Epidermal melanocyte (primary cell): ENCODE measurements at regions not wholly inside any gene's neighbourhood (a gene's known extent, or its start where the extent isn't known, plus 50 kb on each side); places are given as distances from the start of the nearest gene placed in this dataset.

Experiments
- DNase-seq: peaks from one replicate; pipeline ENCODE4 v3.0.0; 2011; ENCODE audit warnings: low spot score; ENCODE audit not compliant: insufficient read length

DNA sequence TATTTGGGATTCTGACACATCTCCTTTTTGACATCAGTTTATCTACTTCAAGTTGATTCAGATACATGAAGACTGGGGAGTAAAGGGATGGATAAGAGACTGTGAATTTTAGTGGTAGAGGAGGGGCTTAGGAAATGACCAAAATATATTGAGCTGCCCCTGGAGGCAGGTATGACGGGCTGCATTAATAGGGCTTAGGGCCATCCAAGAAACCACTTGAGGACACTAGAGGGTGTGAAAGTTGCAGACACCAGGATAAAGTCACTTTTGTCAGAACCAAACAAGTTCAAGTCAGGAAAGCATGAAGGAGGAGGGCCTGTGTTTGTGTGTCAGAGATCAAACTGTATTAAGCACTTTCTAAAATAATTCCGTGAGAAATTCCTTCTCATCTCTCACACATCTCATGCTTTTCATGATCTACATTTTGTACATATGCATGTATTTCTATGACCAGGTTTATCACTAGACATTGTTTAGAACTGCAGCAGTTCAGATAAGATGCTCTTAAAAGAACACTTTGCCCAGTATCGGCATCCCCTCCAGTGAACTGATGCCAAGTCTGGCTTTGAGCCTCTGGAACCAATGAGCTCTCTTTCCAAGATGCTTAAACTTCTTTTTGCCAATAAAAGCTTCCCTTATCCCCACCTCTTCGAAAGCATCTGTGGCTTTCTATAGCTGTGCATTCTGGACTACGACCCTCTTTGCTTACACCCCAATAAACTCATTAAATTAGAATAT, 136.9 kb downstream of the SLC38A1 start:
- DNase-seq = no peak

DNA sequence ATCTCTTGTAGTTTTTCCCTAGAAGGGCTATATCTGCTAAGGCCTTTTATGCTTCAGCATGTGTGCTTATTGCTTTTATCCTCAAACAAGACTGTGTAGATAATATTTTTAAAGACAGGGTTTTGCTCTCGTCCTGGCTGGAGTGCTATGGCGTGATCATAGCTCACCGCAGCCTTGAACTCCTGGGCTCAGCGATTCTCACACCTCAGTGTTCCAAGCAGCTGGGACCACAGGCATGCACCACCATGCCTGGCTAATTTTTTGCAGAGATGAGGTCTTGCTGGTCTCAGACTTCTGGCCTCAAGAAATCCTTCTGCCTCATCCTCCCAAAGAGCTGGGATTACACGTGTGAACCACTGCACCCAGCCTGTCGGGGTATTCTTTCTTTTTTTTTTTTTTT, 137.3 kb upstream of the SCAF11 start:
- DNase-seq = no peak

DNA sequence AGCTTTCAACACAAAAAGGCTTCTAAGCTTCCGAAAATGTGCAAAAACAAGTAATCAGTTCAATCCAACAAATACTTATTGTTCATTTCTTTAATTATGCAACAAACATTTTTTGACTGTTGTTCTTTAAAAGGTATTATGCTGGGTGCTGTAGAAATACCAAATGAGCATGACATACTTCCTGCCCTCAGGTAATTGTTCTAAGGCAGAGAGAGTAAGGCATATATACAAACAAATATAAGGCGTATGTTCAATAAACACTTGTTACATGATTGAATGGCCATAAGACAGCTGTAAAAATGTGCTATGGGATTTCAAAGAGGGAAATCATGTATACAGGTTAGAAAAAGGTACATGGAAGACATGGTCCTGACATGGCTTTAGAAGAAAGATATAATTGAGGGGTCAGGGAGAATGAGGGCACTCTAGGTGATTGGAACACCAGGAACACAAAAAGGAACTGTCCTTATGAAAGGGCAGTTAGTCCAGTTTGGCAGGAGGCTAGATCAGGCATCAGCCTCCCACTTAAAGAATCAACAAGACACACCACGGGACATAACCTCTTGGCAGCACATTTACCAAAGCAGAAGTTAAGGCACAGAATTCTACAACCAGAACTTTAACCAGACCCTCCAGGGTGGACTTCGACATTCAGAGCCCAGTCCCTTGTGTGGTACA, 135.8 kb upstream of the SCAF11 start:
- no peak for DNase-seq

DNA sequence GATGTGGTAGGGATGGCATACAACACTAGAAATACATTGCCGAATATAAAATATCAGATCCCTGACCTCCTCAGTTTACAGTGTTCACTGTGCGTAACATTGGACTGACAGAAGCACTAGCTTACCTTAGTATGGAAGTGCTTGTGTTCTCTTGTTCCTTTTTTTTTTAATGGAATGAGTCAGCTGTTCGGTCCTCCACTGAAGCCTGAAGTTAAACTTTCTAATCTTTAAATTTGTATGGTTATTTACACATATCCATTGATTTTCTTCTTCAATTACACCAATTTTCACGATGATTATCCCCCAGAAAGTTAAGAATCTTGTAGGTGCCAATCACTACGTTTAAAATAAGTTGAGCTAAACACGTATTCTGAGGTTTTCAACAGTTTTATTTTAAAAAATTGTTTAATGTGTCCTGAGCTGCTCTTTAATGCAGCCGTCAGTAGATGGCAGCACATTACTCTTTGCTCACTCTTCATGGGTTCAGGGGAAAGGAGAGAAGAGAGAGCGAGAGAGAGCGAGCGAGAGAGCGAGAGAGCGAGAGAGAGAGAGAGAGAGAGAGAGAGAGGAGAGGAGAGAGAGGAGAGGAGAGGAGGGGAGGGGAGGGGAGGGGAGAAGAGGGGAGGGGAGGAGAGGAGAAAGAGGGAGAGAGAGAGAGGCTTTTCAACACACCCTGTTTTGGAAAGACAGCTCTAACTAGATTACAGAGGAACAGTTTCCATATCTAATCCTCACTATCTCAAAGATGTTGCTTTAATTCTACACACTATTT, 134.7 kb upstream of the SCAF11 start:
- DNase-seq = peak; percentile 54

DNA sequence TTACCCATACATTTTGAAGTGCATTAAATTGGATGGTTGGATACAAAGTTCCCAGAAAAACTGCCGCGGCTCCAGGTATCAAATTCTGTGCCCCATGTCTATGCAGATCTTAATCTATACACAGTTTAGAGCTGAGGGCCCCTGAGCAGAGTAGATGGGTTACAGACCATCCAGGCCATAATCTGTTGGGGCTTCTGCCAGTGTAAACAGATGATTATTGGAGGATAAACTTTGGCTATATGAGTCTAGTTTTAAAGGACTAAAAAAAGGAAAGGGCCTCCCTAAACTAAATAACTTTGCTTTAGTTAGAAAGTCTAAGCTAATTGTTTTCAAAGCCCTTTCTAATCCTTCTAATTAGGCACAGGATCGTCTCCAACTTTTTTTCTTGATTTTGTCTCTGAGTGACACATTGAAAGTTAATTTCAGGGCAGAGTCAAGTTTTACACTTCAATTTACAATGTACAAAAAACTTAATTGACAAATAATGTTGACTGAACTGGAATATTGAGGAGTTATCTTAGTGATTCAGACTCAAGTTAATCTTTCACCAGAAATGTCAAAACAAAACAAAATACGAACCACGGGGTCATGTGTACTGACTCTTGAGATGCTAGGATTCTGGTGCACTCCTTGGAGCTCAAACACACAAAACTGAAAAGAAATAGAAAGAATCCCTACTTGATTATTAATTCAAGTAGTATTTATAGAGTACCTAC, 133.9 kb upstream of the SCAF11 start:
- no peak for DNase-seq

DNA sequence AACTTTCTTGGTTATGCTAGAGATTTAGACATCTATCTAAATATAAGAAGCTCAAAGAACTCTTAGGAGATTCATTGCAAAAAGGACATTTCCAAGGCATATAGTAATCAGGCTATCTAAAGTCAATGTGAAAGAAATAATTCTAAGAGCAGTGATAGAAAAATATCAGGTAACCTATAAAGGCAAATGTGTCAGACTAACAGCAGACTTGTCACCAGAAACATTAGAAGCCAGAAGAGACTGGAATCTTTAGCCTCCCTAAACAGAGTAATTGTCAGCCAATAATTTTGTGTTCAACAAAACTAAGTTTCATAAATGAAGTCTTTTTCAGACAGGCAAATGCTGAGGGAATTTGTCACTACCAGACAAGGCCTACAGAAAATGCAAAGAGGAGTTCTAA, 122.0 kb upstream of the SCAF11 start:
- DNase-seq = no peak

DNA sequence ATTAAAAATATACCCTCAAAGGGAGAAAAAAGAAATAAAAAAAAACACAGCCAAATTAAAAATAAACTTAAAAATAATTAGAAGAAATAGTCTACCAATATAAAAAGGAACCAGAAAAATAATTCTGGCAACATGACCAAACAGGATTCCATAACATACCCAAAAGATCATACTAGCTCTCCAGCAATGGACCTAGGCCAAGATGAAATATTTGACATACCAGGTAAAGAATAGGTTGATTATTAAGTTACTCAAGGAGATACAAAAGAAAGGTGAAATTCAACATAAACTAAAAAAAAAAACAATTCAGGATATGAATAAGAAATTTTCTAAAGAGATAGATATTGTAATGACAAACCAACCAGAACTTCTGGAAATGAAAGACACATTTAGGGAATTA, 121.3 kb upstream of the SCAF11 start:
- DNase-seq = no peak

DNA sequence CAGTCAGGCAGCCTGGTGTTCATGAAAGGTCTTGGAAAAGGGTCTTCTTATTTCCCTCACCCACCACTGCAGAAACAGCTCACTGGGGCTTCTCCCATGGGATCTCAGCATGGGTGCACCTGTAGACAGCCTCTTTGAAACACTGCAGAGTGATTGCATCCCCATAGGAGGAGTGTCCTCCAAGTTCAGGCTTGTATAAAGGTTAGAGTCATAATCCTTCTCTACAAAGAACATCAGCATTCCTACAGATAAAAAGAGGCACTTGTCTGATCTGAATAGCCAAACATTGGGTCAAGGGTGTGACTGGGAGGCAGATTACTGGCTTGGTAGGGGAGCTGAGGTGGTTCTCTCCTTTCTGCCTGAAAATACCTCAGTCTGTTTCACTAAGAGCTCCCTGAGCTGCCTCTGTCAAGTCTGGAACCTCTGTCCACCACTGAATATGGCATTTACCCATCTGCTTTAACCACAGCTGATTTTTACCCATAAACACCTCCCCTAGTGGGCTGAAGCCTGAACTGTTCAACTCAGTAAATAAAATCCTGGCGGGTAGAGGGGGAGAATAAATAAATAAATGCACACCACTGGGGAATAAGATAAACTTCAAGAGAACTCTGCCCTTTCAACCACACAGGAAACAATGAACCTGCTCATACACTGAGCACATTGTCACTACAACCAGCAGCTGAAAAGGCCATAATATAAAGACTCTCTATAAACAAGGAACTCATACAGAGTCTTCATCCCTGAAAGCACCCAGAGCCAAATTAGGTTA, 120.7 kb upstream of the SCAF11 start:
- no peak for DNase-seq

DNA sequence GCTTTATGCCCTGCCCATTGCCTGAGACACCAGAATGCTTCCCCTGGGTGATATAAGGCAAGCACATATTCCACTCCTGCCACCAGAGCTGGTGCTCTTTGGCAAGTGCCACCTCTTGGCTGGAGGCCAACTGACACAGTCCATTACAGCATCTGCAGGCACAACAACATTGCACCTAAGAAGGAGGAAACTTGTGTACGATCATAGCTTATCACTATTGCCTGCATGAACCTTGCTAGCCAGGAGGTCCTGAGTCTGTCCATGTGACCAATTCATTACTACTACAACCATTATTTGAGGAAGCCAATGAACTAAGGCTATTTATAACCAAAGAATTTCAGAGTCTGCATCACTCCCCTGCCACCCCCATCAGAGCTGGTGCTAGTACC, 119.8 kb upstream of the SCAF11 start:
- DNase-seq = no peak

DNA sequence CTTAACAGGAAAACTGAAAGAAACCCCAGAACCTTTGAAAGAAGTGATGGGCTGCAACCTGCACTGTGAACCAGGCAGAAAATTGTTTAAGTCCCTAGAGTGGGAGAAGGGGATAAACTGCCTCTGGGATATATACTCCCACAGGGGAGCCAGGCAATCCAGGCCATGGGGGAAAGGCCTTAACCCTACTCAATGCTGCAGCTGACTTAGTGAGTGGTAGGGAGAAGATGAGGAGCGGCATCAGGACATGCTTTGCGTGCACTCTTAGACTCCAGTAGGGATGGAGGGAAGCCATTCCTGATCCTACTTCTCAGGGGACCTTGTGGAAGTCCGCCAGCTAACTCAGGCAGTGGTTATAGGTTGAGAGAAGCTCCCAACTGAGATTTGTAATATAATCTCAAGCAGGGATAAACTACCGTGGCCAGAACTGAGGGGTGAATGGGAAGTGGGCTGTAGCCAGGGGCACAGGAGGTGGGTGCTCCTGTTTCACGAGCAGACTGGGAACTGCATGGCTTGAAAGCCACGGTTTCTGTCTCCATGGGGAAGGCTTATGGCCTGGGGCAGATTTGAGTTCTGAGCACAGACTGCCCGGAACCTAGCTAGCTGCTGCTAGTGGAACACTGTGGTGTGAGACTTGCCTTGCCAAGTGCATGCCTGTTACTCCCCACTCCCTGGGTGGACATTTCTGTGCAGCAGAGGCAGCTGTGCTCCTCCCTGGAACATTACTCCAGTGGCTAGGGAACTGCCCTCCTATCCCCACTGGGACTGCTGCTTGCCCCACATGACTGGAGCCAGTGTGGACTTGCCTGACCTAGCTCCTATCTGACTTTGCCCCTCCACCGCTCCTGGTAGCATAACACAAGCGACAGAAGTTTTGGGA, 119.2 kb upstream of the SCAF11 start:
- no peak for DNase-seq

DNA sequence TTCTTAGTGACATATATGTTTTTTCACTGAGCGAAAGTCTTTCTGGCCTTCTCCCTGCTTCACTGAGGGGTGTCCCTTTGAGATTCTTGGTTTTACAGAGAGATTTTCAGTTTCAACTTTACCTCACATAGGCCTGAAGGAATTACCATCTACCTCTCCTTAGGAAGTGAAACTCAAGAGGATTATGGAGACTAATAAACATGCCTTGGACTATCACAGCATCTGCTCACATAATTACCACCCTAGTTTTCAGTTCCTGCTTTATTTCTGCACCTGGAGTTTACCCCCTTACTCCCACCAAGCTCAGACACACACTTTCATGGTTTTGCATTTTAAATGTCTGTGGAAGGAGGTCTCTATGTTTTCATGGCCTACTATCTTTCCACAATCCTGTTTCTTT, 118.3 kb upstream of the SCAF11 start:
- no peak for DNase-seq

DNA sequence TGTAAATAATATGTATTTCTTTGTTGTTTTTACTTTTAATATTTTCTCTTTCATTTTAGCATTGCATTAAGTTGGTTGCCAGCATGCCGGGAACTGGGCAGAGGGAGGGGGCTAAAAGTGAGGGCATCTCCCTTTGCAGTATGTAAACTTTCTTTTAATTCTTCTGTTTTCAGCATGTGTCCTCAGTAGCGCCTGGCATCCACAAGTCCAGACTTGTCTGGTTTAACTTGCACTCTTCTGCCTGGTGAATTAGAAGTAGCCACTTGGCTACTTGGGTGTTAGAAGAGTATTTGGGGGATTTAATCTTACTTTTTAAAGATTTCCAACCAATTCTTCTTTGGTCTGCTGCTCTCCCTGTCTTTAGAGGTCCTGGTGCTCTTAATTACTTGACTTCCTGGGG, 117.2 kb upstream of the SCAF11 start:
- no peak for DNase-seq

DNA sequence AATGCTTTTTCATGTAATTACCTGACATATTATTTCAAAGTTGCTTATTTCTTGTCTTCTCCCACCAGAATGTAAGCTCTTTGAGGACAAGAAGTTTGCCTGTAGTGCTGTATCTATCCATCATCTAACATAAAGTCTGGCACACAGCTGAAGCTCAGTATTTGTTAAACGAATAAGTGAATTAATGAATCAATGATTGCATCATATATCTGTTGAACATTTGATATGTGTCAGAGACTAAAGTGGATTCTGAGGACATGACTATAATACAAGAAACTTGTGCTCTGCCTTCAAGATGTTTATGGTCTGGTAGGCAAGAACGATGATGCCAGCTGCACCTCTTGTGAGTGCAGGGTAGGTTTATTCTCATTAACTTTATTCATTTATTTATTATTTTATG, 115.4 kb upstream of the SCAF11 start:
- DNase-seq = no peak

DNA sequence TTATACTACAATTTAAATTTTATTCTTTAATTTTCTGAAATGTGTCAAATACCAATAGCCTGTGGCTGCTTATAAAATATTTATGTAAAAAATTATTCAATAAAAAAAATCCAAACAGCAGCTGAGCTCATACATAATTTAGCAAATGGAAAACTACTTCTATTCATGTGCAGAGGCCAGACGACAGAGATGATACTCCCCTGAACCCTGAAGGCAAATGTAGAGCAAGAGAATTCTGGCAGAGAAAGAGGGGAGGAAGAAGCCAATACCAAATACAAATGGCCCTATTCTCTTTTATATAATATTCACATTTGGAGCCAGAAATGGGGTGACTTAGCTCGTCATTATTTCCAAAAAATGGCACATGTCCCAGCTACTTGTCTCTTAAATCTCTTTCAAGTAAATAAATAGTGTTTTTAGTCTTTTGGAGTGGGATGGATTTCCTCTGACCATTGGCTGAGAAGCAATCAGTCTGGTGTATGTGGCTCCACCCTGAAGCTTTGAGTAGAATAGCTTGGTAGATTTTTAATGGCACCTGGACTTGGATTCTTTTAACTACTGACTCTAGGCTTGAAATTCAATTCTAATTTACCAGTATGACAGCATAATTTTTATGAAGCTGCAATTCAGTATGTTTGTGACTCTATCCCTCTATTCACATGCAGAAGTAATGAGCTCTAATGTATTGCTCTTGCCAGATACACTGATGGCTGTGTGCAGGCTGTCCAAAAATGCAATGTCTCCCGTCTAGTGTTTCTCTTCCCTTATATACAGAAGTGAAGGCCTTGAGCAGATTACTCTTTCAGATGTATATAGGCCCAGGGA, 113.4 kb upstream of the SCAF11 start:
- no peak for DNase-seq

DNA sequence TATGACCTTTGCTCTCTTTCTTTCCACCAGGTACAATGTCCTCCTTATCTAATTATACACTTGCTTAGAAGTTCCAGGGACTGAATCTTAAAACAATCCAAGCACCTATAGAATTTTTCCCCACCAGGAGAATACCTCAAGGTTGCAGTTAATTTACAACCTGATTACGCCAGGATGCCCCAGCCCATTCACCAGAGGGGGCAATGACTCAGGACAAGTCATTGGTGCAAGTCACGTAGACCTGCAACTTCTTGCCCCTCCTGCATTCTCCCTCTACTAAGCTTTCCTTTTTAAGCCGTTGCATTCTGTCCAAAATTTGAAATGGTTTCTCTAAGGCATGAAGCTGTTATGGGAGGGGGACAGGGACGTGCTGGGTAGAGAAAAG, 111.1 kb upstream of the SCAF11 start:
- no peak for DNase-seq

DNA sequence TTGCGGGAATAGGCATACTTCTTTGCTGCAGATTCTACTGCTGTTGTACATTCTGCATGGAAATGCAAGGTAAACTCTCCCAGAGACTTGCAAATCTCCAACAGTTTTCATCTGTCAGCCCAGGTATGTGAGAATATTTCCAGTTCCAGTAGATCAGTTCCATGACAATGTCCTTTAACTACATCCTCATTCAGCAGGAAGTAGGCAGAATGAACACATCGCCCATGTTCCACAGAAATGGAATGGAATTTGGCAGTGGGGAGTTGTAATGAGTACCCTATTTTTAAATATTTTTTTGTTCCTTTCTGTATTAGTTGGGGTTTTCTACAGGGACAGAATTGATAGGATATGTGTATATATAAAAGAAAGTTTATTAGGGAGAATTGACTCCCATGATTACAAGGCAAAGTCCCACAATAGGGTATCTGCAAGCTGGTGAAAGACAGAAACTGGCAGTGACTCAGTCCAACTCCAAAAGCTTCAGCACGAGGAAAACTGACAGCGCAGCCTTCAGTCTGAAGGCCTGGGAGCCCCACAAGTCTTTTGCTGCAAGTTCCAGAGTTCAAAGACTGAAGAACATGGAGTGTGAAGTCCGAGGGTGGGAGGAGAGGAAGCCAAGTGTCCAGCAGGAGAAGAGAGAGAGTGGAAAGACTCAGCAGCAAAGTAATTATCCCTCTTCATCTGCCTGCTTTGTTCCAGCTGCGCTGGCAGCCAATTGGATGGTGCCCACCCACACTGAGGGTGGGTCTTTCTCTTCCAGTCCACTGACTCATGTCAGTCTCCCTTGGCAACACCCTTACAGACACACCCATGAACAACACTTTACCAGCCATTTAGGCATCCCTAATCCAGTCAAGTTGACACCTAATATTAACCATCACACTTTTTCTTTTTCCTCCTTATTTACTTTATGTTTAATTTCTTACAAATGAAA, 110.4 kb upstream of the SCAF11 start:
- no peak for DNase-seq

DNA sequence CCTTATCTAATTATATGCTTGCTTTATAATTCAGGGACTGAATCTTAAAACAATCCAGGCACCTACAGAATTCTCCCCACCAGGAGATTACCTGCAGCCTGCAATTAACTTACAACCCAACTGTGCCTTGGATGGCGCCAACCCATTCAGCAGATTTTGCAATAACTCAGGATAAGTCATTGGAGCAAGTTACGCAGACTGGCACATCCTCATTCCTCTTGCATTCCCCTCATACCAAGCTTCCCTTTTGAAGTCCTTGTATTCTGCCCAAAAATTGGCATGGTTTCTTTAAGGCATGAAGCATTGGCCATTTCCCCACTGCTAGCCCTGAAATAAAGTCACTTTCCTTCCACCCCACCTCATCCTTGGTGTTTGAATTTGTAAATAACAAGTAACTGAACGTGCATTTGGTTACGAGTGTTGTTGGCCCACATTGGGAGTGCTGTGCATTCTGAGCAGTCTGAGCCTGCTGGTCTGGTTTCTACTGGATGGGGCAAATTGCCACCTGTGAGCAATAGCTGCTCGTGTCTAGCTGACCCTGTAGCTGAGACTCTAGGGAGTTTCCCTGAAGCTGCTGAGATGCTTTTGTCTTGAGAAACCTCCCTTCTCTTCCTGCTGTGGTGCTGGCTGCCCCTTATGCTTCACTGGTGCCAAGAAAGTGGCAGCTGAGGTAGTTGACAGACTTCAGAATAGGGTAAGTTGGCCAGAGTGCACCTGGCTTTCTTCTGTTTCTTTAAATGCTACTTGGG, 99.2 kb upstream of the SCAF11 start:
- no peak for DNase-seq
